ENCODE measurements at regions not wholly inside any gene's neighbourhood (a gene's known extent, or its start where the extent isn't known, plus 50 kb on each side); places are given as distances from the start of the nearest gene placed in this dataset.
"Not testable (repeated sequence)": the region's sequence is repeated elsewhere in the genome, so short reads cannot be mapped to it uniquely, and the experiment has no call there.

GRCh38 chr1:30099587-30100523, 623.5 kb downstream of the MATN1 start:
- DNase-seq: no peak

- not testable (repeated sequence) for DNase-seq
Observed at GRCh38 chr1:30097851-30098250, 625.5 kb downstream of the MATN1 start.

GRCh38 chr1:30095451-30096025, 627.8 kb downstream of the MATN1 start:
- DNase-seq: no peak

GRCh38 chr1:30095051-30095450, 628.3 kb downstream of the MATN1 start:
- DNase-seq: no peak

- no peak for DNase-seq
Observed at GRCh38 chr1:30092051-30092858, 631.1 kb downstream of the MATN1 start.

- DNase-seq: no peak
Observed at GRCh38 chr1:30090162-30090820, 633.1 kb downstream of the MATN1 start.

- peak; percentile 98 for DNase-seq
Observed at GRCh38 chr1:30089024-30089430, 634.4 kb downstream of the MATN1 start.

GRCh38 chr1:30088594-30088993, 634.8 kb downstream of the MATN1 start:
- no peak for DNase-seq

- DNase-seq: no peak
Observed at GRCh38 chr1:30087465-30087864, 635.9 kb downstream of the MATN1 start.

- no peak for DNase-seq
Observed at GRCh38 chr1:30085811-30086770, 637.3 kb downstream of the MATN1 start.

GRCh38 chr1:30084909-30085571, 638.3 kb downstream of the MATN1 start:
- DNase-seq: no peak

- peak; percentile 37 for DNase-seq
Observed at GRCh38 chr1:30083800-30084464, 639.5 kb downstream of the MATN1 start.

GRCh38 chr1:30081379-30082102, 641.8 kb downstream of the MATN1 start:
- DNase-seq: no peak

GRCh38 chr1:30075916-30076315, 647.5 kb downstream of the MATN1 start:
- DNase-seq: not testable (repeated sequence)

- no peak for DNase-seq
Observed at GRCh38 chr1:30068787-30069472, 654.5 kb downstream of the MATN1 start.

- DNase-seq: no peak
Observed at GRCh38 chr1:30064547-30064946, 658.8 kb downstream of the MATN1 start.

GRCh38 chr1:30063621-30064280, 659.6 kb downstream of the MATN1 start:
- no peak for DNase-seq

Measured in DMS153 (cell line).